Vagina (tissue), 2 donors: ENCODE measurements at regions not wholly inside any gene's neighbourhood (a gene's known extent, or its start where the extent isn't known, plus 50 kb on each side); places are given as distances from the start of the nearest gene placed in this dataset.

ENCODE experiments used
- CTCF ChIP-seq, 3 experiments: fragments of 450-650 bp in 2 of 3; fragments of 200-600 bp in 1 of 3; sonication (generic) in 1 of 3; IDR thresholded peaks; one replicate each; pipeline ENCODE4 v1.5.1; 2017 to 2019; ENCODE audit warnings: antibody characterized with exemption in 3 of 3, mild to moderate bottlenecking in 2 of 3, moderate library complexity in 2 of 3
- POLR2AphosphoS5 ChIP-seq, 2 donors: sonication (generic); formaldehyde crosslinking; IDR thresholded peaks; one replicate each; pipeline ENCODE4 v1.9.0; 2017; ENCODE audit warnings: antibody characterized with exemption in 2 of 2, mild to moderate bottlenecking in 2 of 2, low read depth in 1 of 2; ENCODE audit not compliant: insufficient read depth in 1 of 2

GRCh38 chr6:2404211-2404929 is 159.0 kb upstream of the GMDS start:
- no peak for TF ChIP-seq POLR2AphosphoS5 (IDR thresholded peaks at IDR 0.05; ENCODE audit: insufficient read depth in 1 of 2, low read depth in 1 of 2)
- no peak for TF ChIP-seq CTCF (IDR thresholded peaks at IDR 0.05)
